ENCODE measurements at regions not wholly inside any gene's neighbourhood (a gene's known extent, or its start where the extent isn't known, plus 50 kb on each side); places are given as distances from the start of the nearest gene placed in this dataset.

GRCh38 chr4:31220921-31221320 lies 500.8 kb downstream of the PCDH7 start:
- Histone ChIP-seq H3K79me2 (ENCODE audit: insufficient read depth, low read length) (no peaks in the 10 kb centered on the region), H2AFZ (ENCODE audit: low read length) (no peak overlapping the region), H3K36me3 (ENCODE audit: insufficient read depth, low read length) (no peaks in the 10 kb centered on the region), H3K4me1 (ENCODE audit: insufficient read depth, low read length, poor library complexity, severe bottlenecking) (no peaks in the 10 kb centered on the region), H3K4me2 (ENCODE audit: low read depth, low read length, poor library complexity, severe bottlenecking) (no peak overlapping the region), H3F3A (ENCODE audit: low read depth) (no peaks in the 10 kb centered on the region), H3K9me3 (ENCODE audit: insufficient read depth, low read depth, low read length) (no peaks in the 10 kb centered on the region), H3K9me2 (replicated peaks; ENCODE audit: low read depth, low read length) (no peaks in the 10 kb centered on the region), H3K4me3 (ENCODE audit: low read length, poor library complexity, severe bottlenecking) (no peak overlapping the region), H4K20me1 (ENCODE audit: insufficient read depth, low read length, poor library complexity, severe bottlenecking) (no peaks in the 10 kb centered on the region), H3K27me3 (ENCODE audit: insufficient read depth, low read length, poor library complexity, severe bottlenecking) (no peaks in the 10 kb centered on the region), H3K9ac (ENCODE audit: low read depth, low read length, poor library complexity, severe bottlenecking) (no peak overlapping the region)
- no peak for TF ChIP-seq CTCF (conservative IDR thresholded peaks at IDR 0.05; ENCODE audit: low read length)
- no peak for TF ChIP-seq EZH2phosphoT487 (IDR thresholded peaks at IDR 0.05; ENCODE audit: borderline replicate concordance)

DNA sequence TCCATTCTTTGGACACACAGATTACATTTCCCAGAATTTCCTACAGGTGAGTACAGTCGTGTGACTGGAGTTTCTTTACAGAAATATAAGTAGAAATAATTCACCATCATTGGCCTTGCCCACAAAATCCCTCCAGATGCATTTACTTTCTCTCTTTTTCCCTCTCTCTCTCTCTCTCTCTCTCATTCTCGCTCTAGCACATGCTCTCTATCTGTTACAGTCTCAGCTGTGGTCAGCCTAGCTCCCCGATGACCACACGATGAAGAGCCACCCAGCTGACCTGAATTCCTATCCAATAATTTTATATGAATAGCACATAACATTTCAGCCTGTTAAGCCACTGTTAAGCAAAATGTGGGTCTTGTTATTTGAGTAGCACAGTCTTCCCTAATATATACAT lies 507.9 kb downstream of the PCDH7 start:
- no peak for TF ChIP-seq CTCF (conservative IDR thresholded peaks at IDR 0.05; ENCODE audit: low read length)
- TF ChIP-seq EZH2phosphoT487 (IDR thresholded peaks at IDR 0.05; ENCODE audit: borderline replicate concordance): no peak
- Histone ChIP-seq H3K9me3 (ENCODE audit: insufficient read depth, low read depth, low read length) (no peaks in the 10 kb centered on the region), H4K20me1 (ENCODE audit: insufficient read depth, low read length, poor library complexity, severe bottlenecking) (no peaks in the 10 kb centered on the region), H3K79me2 (ENCODE audit: insufficient read depth, low read length) (no peaks in the 10 kb centered on the region), H3K4me3 (ENCODE audit: low read length, poor library complexity, severe bottlenecking) (no peak overlapping the region), H3K36me3 (ENCODE audit: insufficient read depth, low read length) (no peaks in the 10 kb centered on the region), H2AFZ (ENCODE audit: low read length) (no peak overlapping the region), H3K4me2 (ENCODE audit: low read depth, low read length, poor library complexity, severe bottlenecking) (no peak overlapping the region), H3K9me2 (replicated peaks; ENCODE audit: low read depth, low read length) (no peaks in the 10 kb centered on the region), H3F3A (ENCODE audit: low read depth) (no peaks in the 10 kb centered on the region), H3K27me3 (ENCODE audit: insufficient read depth, low read length, poor library complexity, severe bottlenecking) (no peaks in the 10 kb centered on the region), H3K4me1 (ENCODE audit: insufficient read depth, low read length, poor library complexity, severe bottlenecking) (no peaks in the 10 kb centered on the region), H3K9ac (ENCODE audit: low read depth, low read length, poor library complexity, severe bottlenecking) (no peak overlapping the region)

DNA sequence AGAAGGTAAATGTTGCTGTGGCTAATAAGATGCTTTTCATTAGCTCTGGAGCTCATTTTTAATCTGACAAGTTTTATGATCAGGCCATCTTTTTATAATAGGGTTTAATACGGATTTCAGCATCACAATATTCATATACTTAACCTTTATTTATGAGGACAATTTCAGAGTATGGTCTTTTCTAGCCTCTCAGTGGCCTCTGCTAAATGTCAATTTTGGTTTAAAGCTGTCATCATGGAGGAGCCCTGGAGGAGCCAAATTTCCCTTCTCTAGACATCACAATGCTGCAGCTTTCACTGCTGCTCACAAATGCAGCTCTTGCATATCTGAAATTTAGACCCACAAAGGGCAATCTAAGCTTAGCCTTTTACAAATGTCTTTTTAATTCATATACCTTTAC lies 510.4 kb downstream of the PCDH7 start:
- no peaks in the 10 kb centered on the region for H3K27me3 ChIP-seq (ENCODE audit: insufficient read depth, low read length, poor library complexity, severe bottlenecking)
- H3K4me1 ChIP-seq (ENCODE audit: insufficient read depth, low read length, poor library complexity, severe bottlenecking): no peaks in the 10 kb centered on the region
- H3K9me3 ChIP-seq (ENCODE audit: insufficient read depth, low read depth, low read length): no peaks in the 10 kb centered on the region
- H3K4me2 ChIP-seq (ENCODE audit: low read depth, low read length, poor library complexity, severe bottlenecking): no peak overlapping the region
- H3K9me2 ChIP-seq (replicated peaks; ENCODE audit: low read depth, low read length): no peaks in the 10 kb centered on the region
- H3K79me2 ChIP-seq (ENCODE audit: insufficient read depth, low read length): no peaks in the 10 kb centered on the region
- no peak overlapping the region for H3K4me3 ChIP-seq (ENCODE audit: low read length, poor library complexity, severe bottlenecking)
- H3F3A ChIP-seq (ENCODE audit: low read depth): no peaks in the 10 kb centered on the region
- no peak overlapping the region for H2AFZ ChIP-seq (ENCODE audit: low read length)
- TF ChIP-seq CTCF (conservative IDR thresholded peaks at IDR 0.05; ENCODE audit: low read length) (no peak), EZH2phosphoT487 (IDR thresholded peaks at IDR 0.05; ENCODE audit: borderline replicate concordance) (no peak)
- H4K20me1 ChIP-seq (ENCODE audit: insufficient read depth, low read length, poor library complexity, severe bottlenecking): no peaks in the 10 kb centered on the region
- H3K9ac ChIP-seq (ENCODE audit: low read depth, low read length, poor library complexity, severe bottlenecking): no peak overlapping the region
- no peaks in the 10 kb centered on the region for H3K36me3 ChIP-seq (ENCODE audit: insufficient read depth, low read length)

Measured in Loucy (cell line).